Natural killer cell (primary cell): ENCODE measurements at regions not wholly inside any gene's neighbourhood (a gene's known extent, or its start where the extent isn't known, plus 50 kb on each side); places are given as distances from the start of the nearest gene placed in this dataset.
"Not testable (repeated sequence)": the region's sequence is repeated elsewhere in the genome, so short reads cannot be mapped to it uniquely, and the experiment has no call there.

Source experiments
- ATAC-seq, 3 donors: fragments of 150-1000 bp in 2 of 3; fragments of 200-7000 bp in 1 of 3; cut with Tn5 transposase; 1 replicate in 1 of 3; 2 replicates in 2 of 3; pipeline ENCODE4 v1.10.0; 2021; ENCODE audit warnings: mild to moderate bottlenecking in 2 of 3, moderate library complexity in 2 of 3
- DNase-seq, 2 donors: peaks; one replicate each; pipeline versions ENCODE4 v3.0.0 to v3.0.0-alpha.2; 2013 to 2021; ENCODE audit warnings: mixed read lengths in 1 of 2
- H3K27ac ChIP-seq: one replicate; pipeline ENCODE4 v1.5.1; 2013; ENCODE audit warnings: mild to moderate bottlenecking, low read length
- H3K27me3 ChIP-seq: one replicate; pipeline ENCODE4 v1.6.1; 2013; ENCODE audit warnings: low read length; ENCODE audit not compliant: control insufficient read depth, insufficient read depth
- H3K36me3 ChIP-seq: one replicate; pipeline ENCODE4 v1.6.1; 2013; ENCODE audit warnings: low read length; ENCODE audit not compliant: control insufficient read depth, insufficient read depth
- H3K4me1 ChIP-seq: one replicate; pipeline ENCODE4 v1.6.1; 2013; ENCODE audit warnings: low read length; ENCODE audit not compliant: control insufficient read depth, insufficient read depth
- H3K4me3 ChIP-seq: one replicate; pipeline ENCODE4 v1.5.1; 2013; ENCODE audit warnings: low read length
- H3K9me3 ChIP-seq: one replicate; pipeline ENCODE4 v1.6.1; 2013; ENCODE audit warnings: low read length; ENCODE audit not compliant: control insufficient read depth, insufficient read depth
- H3K27ac Mint-ChIP-seq, 2 donors: one replicate each; pipeline ENCODE4 v1.8.0; 2022; ENCODE audit warnings: mild to moderate bottlenecking in 2 of 2, mixed read lengths in 2 of 2, moderate library complexity in 1 of 2
- H3K27me3 Mint-ChIP-seq, 2 donors: one replicate each; pipeline ENCODE4 v1.8.0; 2022; ENCODE audit warnings: low read depth in 2 of 2, mixed read lengths in 2 of 2
- H3K36me3 Mint-ChIP-seq: one replicate; pipeline ENCODE4 v1.8.0; 2022; ENCODE audit warnings: mixed read lengths
- H3K4me1 Mint-ChIP-seq, 2 donors: one replicate each; pipeline ENCODE4 v1.8.0; 2022; ENCODE audit warnings: mixed read lengths in 2 of 2
- H3K4me3 Mint-ChIP-seq: one replicate; pipeline ENCODE4 v1.8.0; 2022; ENCODE audit warnings: mild to moderate bottlenecking, moderate library complexity, mixed read lengths
- H3K9me3 Mint-ChIP-seq, 2 donors: one replicate each; pipeline ENCODE4 v1.8.0; 2022; ENCODE audit warnings: mixed read lengths in 2 of 2
- CTCF ChIP-seq: fragments of 200-600 bp; IDR thresholded peaks from one replicate; pipeline ENCODE4 v1.8.0; 2022; ENCODE audit warnings: antibody characterized with exemption
- WGBS: methylation state at CpG from one replicate; pipeline ENCODE4 v1.1.7; 2013; ENCODE audit warnings: missing lambda C conversion rate; ENCODE audit not compliant: insufficient coverage; 5-methylcytosine and 5-hydroxymethylcytosine counted together
- intact Hi-C: fragments of 100-400 bp; cut with micrococcal nuclease; formaldehyde crosslinking; loops from one replicate; pipeline ENCODE4 v1.14.2; 2022

GRCh38 chr14:103192246-103192840 is 69.1 kb downstream of the TNFAIP2 start:
- Histone ChIP-seq H3K9me3 (no peaks in the 10 kb centered on the region), H3K4me1 (no peaks in the 10 kb centered on the region), H3K27me3 (peaks cover 10% of the 10 kb centered on the region), H3K27ac (no peak overlapping the region), H3K4me3 (no peak overlapping the region), H3K36me3 (no peaks in the 10 kb centered on the region)
- intact Hi-C loops = no loop called here
- ATAC-seq (no peak), DNase-seq (no peak)
- peaks cover 5 to 9% of the 10 kb centered on the region in 2 donors for H3K4me1 Mint-ChIP-seq
- H3K27me3 Mint-ChIP-seq = peaks cover 35 to 51% of the 10 kb centered on the region in 2 donors
- 74% methylated on average over 7 of the region's 7 CpGs for WGBS
- H3K4me3 Mint-ChIP-seq = no peak overlapping the region
- no peak for TF ChIP-seq CTCF
- no peaks in the 10 kb centered on the region for H3K9me3 Mint-ChIP-seq
- no peak overlapping the region for H3K27ac Mint-ChIP-seq
- H3K36me3 Mint-ChIP-seq = no peaks in the 10 kb centered on the region

- H3K9me3 Mint-ChIP-seq, ATAC-seq, H3K27ac Mint-ChIP-seq, H3K27me3 ChIP-seq, H3K36me3 ChIP-seq, H3K9me3 ChIP-seq, H3K4me1 ChIP-seq, H3K36me3 Mint-ChIP-seq, intact Hi-C loops, H3K27ac ChIP-seq, H3K4me3 Mint-ChIP-seq, H3K4me1 Mint-ChIP-seq, DNase-seq, H3K4me3 ChIP-seq: not testable (repeated sequence)
- H3K27me3 Mint-ChIP-seq = peaks cover 32 to 46% of the 10 kb centered on the region in 2 donors
- 60% methylated on average over 3 of the region's 4 CpGs for WGBS
These were observed 69.6 kb downstream of the TNFAIP2 start for GRCh38 chr14:103192861-103193260.

- ATAC-seq, DNase-seq, H3K4me1 ChIP-seq, H3K36me3 ChIP-seq, H3K27ac ChIP-seq, intact Hi-C loops, H3K27ac Mint-ChIP-seq, H3K4me3 Mint-ChIP-seq, H3K4me3 ChIP-seq, H3K27me3 ChIP-seq, H3K9me3 ChIP-seq, H3K36me3 Mint-ChIP-seq, H3K9me3 Mint-ChIP-seq, H3K4me1 Mint-ChIP-seq: not testable (repeated sequence)
- peaks cover 26 to 40% of the 10 kb centered on the region in 2 donors for H3K27me3 Mint-ChIP-seq
- 92% methylated on average over 9 of the region's 10 CpGs for whole genome bisulfite sequencing
These were observed 70.2 kb downstream of the TNFAIP2 start for GRCh38 chr14:103193491-103193890.

- no peaks in the 10 kb centered on the region for H3K27me3 ChIP-seq
- Mint-ChIP-seq H3K27ac (no peak overlapping the region), H3K4me3 (no peak overlapping the region), H3K4me1 (peaks cover 0 to 9% of the 10 kb centered on the region in 2 donors), H3K9me3 (no peaks in the 10 kb centered on the region), H3K27me3 (peaks cover 25 to 38% of the 10 kb centered on the region in 2 donors), H3K36me3 (no peaks in the 10 kb centered on the region)
- H3K27ac ChIP-seq = no peak overlapping the region
- DNase-seq (no peak), ATAC-seq (no peak)
- H3K9me3 ChIP-seq = no peaks in the 10 kb centered on the region
- WGBS = 92% methylated on average over 13 of the region's 16 CpGs
- no peak overlapping the region for H3K4me3 ChIP-seq
- H3K36me3 ChIP-seq = no peaks in the 10 kb centered on the region
- intact Hi-C loops = no loop called here
- no peaks in the 10 kb centered on the region for H3K4me1 ChIP-seq
- no peak for TF ChIP-seq CTCF
These were observed 71.2 kb downstream of the TNFAIP2 start for GRCh38 chr14:103194256-103195045.
